Fibroblast of pulmonary artery (primary cell): ENCODE measurements at regions not wholly inside any gene's neighbourhood (a gene's known extent, or its start where the extent isn't known, plus 50 kb on each side); places are given as distances from the start of the nearest gene placed in this dataset.

Experiments
- DNase-seq: peaks from one replicate; pipeline ENCODE4 v3.0.0-alpha.2; 2010; ENCODE audit warnings: low read depth
- H3K4me3 ChIP-seq: replicated peaks from 2 replicates; pipeline ENCODE4 v1.5.1; 2011; ENCODE audit warnings: low read depth, mild to moderate bottlenecking, control low read depth, low read length, moderate library complexity
- CTCF ChIP-seq: IDR thresholded peaks from 2 replicates; pipeline ENCODE4 v1.5.1; 2011; ENCODE audit warnings: mild to moderate bottlenecking, control low read depth, low read length, inconsistent platforms; ENCODE audit errors: missing control alignments

GRCh38 chr18:41009926-41010325 is 945.1 kb upstream of the PIK3C3 start:
- no peak for TF ChIP-seq CTCF

GRCh38 chr18:41004324-41004723 is 950.7 kb upstream of the PIK3C3 start:
- no peak for TF ChIP-seq CTCF
- no peak for DNase-seq
- no peak overlapping the region for H3K4me3 ChIP-seq

More at GRCh38 chr18:41009926-41010325, 945.1 kb upstream of the PIK3C3 start:
- no peak for DNase-seq
- no peak overlapping the region for H3K4me3 ChIP-seq

GRCh38 chr18:40995529-40995928 is 959.5 kb upstream of the PIK3C3 start:
- no peak for TF ChIP-seq CTCF
- DNase-seq = no peak

GRCh38 chr18:40993363-40993762 is 961.7 kb upstream of the PIK3C3 start:
- no peak for TF ChIP-seq CTCF
- no peak overlapping the region for H3K4me3 ChIP-seq
- DNase-seq = no peak

More at GRCh38 chr18:40995529-40995928, 959.5 kb upstream of the PIK3C3 start:
- no peak overlapping the region for H3K4me3 ChIP-seq

GRCh38 chr18:40987581-40987980 is 967.5 kb upstream of the PIK3C3 start:
- TF ChIP-seq CTCF = no peak
- DNase-seq = no peak
- no peak overlapping the region for H3K4me3 ChIP-seq

- TF ChIP-seq CTCF = no peak
- no peak for DNase-seq
Observed at GRCh38 chr18:40985436-40985835, 969.6 kb upstream of the PIK3C3 start.

GRCh38 chr18:40984856-40985255 is 970.2 kb upstream of the PIK3C3 start:
- TF ChIP-seq CTCF = no peak
- DNase-seq = peak; percentile 86

More at GRCh38 chr18:40985436-40985835, 969.6 kb upstream of the PIK3C3 start:
- no peak overlapping the region for H3K4me3 ChIP-seq

More at GRCh38 chr18:40984856-40985255, 970.2 kb upstream of the PIK3C3 start:
- no peak overlapping the region for H3K4me3 ChIP-seq
